Tibial nerve (tissue), 3 donors: ENCODE measurements at regions not wholly inside any gene's neighbourhood (a gene's known extent, or its start where the extent isn't known, plus 50 kb on each side); places are given as distances from the start of the nearest gene placed in this dataset.

ENCODE experiments used
- CTCF ChIP-seq, 5 experiments: fragments of 200-600 bp in 3 of 5; fragments of 450-650 bp in 2 of 5; sonication (generic) in 3 of 5; IDR thresholded peaks; one replicate each; pipeline ENCODE4 v1.5.1; 2016 to 2019; ENCODE audit warnings: antibody characterized with exemption in 5 of 5, mild to moderate bottlenecking in 3 of 5, moderate library complexity in 2 of 5
- POLR2A ChIP-seq, 2 donors: fragments of 450-650 bp; IDR thresholded peaks; one replicate each; pipeline ENCODE4 v1.6.1; 2017; ENCODE audit warnings: antibody characterized with exemption in 2 of 2, mild to moderate bottlenecking in 2 of 2, moderate library complexity in 2 of 2

- no peak for TF ChIP-seq CTCF (IDR thresholded peaks at IDR 0.05)
- no peak for TF ChIP-seq POLR2A (IDR thresholded peaks at IDR 0.05)
Measured at GRCh38 chr13:99642006-99642405, 140.7 kb downstream of the TM9SF2 start.
